Putamen (tissue), 1 donor: ENCODE measurements at regions not wholly inside any gene's neighbourhood (a gene's known extent, or its start where the extent isn't known, plus 50 kb on each side); places are given as distances from the start of the nearest gene placed in this dataset.

Experiments
- DNase-seq: peaks from one replicate; pipeline ENCODE4 v3.0.0-alpha.2; 2016; ENCODE audit warnings: low spot score

DNA sequence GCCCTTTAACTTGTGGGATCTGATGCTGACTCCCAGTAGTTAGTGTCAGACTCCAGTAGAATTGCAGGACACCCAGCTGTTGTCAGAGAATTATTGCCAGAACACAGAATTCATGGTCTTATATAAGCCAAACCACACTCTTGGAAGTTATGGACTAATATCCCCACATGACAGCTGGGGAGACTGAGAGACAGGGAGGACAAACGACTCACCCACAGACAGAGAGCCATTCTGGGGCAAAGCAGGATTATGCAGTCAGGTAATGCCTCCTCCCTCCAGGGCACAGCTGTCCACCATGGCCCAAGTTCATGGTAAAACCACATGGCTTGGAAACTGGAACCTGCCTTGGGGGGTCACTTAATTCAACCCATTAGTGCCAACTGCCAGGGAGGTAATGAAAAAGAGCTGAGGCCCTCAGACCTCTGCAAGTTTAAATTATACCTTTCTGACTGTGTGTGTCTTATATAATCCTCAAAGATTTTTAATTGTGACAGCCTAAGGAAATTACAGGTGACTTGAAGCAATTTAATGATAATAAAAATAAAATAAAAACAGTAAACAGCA is 299.5 kb downstream of the BUD13 start:
- no peak for DNase-seq

DNA sequence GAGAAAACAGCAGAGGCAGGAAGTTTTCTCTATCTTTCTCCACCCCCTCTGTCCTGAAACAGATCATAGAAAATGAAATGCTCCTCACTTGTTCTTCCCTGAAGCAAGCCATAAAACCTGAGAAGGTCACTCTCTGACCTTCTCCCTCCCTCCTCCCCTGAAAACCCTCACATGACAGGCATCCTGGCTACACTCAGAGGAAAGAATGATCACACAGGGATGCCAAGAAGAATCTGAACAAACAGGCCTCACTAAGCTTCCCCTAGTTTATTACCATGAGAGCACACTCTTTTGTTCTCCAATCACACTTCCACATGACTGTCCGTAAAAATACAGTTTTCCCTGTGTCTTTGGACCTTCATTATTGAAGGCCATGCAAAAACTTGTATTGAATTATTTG is 300.1 kb downstream of the BUD13 start:
- no peak for DNase-seq

DNA sequence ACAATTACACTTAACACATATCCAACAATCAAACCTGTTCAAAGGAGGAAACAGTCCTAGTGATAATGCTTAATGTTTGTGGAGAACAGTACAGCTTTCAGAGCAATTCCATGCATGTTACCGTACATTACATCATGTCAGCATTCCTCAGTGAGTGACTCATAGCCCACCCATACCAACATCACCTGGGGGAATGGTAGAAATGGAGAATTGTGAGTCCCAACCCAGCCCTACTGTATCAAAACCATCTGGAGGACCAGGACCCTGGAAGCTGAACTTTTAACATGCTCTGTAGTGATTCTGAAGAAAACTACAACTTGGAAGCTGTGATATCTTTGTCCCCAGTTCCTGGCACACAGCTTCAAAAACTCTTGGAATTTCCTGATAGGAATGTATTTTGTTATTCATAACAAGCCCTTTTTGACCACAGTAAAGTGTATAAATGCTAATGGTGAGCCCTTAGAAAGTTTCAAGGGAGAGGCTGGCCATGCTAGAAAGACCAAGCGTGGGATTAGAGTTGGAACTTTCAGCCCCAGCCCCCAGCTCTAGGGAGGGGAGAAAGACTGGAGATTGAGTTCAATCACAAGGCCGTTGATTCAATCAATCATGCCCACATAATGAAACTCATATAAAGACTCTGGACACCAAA is 301.1 kb downstream of the BUD13 start:
- DNase-seq: no peak

DNA sequence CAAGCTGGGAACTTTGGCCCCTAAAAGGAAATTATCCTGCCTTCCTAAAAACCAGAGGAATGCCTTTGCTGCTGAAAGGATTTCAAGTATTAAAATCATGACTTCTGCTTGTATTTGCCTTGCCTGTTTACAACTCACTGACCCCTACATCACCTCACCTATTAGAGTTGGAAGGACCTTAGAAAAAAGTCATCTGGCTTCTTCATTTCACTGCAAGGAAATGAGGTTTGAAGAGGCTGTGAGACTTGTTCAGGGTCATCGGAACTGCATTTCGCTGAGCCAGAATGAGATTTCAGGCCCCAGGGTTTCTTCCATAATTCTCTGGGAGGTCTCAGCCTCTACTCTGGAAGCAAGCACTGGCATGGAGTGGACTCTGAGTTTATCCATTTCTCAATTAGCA is 304.1 kb downstream of the BUD13 start:
- no peak for DNase-seq

DNA sequence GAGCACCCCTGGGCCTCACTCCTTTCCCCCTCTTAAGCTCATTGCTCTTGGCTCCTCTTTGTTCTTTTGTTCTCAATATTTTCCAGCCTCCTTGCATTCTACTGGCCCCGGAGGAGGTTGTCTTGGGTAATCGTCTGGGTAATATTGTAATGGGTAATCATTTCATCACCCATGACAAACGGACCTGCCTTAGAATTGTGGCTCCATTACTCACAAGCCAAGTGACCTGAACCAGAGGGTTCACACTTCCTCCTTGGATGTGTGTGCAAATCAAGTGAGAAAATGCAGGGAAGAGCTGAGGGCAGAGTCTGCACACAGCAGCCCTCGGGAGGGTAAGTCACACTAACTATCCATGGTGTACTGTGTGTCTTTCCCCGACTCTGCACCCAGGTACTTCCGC is 305.0 kb downstream of the BUD13 start:
- no peak for DNase-seq

DNA sequence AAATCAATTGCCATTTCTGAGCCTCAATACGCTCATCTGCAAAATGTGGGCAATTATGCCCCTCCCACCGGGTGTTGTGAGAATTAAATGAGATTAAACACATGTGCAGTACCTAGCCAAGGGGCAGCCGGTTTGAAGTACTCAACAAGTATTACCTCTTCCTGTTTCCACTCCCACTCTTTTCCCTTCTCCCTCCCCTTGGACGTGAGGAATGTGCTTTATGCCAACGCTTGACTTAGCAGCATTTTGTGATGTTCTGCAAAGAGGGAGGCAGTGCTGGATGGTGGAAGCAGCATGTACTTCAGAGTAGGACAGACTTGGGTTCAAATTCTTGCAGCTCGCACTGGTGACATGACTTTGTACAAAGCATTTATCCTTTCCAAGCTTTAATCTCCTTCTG is 306.0 kb downstream of the BUD13 start:
- DNase-seq: no peak

DNA sequence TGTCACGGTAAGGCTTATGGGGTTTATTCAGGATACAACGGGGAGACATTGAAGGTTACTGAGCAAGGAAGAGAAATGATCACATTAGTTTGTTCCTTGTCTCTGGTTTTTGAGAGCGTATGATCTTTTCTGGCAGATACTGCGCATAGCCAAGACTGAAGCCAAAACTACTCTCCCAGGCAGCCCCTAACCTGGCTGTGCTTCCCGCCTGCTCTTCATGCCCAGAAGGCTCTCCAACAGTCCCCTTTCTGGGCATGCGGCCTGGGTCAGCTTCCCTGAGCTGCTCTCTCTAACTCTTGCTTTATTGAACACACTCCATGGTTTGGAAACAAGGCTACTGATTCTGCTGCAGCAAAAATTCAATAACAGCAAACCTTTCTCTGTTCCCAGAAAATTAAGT is 306.6 kb downstream of the BUD13 start:
- DNase-seq: peak; percentile 17

DNA sequence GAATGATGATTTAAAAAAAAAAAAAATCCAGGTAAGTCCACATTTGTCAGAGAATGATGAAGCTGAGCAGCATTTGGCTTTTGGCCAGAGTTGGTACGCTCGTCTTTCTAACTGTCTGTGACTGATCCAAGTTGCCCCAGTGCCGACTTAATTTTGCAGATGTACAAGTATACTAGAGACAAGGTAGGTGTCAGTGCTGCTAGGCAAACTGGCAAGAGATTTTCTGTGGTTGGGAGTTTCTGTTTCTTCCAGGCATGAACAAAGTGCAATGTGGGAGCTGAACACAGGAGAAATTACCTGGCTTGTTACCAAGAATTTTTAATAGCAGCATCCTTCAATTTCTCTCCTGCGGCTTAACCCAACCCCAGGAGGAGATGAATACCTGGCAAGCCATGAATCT is 307.7 kb downstream of the BUD13 start:
- peak; percentile 57 for DNase-seq

DNA sequence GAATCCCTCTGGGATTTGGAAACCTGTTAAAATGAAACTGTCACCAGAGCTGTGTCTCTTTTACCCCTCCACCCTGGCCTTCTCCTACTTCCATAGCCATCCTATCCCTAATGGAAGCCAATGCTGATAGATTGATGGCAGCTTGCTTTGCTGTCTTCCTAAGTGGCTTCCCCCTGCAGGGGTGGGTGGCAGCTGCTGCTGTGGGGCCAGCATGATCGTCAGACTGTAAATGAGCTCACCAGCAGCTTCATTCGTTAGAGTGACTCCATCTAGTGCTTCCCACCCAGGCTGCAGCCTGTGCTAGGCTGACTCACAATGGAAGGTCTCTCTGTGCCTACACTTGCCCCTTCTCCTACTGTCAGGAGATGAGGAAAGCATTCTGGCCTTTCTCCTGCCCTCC is 311.0 kb downstream of the BUD13 start:
- DNase-seq: no peak

DNA sequence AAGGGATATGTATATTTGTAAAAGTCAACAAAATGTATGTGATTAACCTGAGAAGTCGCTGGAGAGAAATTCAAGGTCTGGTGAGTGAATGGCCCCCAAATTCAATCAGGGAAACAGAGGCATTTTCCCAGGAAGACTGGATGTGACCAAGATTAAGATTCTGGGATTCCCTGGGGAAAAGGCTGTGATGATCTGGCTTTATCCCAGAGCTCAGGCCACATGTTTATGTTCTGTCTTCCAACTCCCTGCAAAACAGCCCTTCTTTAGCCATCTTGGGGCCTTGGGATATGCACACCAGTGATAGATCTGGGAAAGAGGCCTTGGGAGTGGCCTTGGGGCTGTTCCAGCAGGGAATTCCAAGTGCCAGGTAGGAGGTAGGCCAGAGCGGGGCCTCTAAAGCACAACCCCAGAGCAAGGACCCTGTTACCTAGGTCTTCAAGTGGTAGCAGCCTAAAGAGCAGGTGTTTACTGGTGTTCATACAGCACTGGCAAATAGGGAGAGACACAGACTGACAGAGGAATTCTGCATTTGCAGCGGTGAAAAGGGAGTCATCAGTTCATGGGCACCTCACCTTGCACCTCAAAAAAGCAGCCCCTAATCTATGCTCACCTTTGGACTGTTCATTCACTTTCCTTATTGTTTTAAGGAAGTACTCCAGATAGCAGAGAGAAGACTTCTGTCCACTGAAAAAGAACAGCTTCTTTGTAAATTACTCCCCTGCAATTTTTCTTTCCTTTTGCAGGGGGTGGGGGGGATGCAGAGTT is 312.4 kb downstream of the BUD13 start:
- DNase-seq: no peak

DNA sequence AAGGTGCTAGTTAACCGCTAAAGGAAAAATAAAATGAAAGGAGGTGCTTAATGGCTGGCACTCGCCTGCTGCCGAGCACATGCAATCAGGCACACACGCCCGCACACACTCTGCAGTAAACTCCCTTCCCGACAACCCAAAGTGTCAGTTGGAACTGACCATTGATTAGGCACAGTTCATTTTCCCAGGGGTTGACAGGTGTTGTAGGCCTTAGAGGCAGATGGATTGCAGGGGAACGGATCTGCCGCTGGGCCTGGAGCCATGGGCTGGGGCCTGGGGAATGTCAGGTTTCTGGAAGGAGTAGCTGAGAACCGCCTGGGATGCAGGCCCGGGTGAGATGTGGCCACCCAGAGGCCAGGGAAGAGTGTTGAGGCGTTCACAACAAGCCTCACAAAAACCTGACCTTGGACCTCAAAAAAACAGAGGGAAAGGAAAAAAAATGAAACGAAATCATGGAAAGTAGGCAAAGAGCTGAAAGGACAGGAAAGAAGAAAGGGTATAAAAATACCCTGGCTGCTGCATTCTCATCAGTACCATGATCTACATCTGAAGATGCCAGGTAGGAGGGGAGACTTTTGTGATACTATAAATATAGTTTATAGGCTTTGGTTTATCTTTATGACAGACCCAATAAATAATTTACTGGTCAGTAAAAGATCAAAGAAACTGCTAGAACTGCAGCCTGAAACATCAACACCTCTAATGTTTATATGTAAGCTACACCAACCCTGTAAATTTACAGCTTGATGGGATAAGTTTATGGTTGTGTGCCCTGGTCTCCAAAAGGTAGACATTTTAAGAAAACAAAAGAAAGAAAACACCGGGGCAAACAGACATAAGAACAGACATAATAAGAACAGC is 313.4 kb downstream of the BUD13 start:
- DNase-seq: no peak

DNA sequence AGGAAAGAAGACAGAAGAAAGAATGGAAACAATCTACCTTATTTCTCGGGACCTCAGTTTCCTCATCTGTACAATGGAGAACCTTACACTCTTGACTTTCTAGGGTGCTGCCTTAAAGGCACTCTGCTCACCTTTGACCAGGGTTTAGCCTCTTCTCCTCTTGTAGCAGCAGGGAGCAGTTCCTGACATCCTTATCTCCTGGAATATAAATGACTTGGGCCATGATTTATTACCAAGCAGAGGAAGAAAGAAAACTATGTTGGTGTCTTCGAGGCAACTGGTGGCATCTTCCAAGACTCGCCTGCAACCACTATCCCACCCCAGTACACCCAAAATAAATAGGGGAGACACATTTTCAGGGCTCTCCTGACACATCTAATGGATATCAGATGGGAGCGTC is 314.2 kb downstream of the BUD13 start:
- DNase-seq: no peak

DNA sequence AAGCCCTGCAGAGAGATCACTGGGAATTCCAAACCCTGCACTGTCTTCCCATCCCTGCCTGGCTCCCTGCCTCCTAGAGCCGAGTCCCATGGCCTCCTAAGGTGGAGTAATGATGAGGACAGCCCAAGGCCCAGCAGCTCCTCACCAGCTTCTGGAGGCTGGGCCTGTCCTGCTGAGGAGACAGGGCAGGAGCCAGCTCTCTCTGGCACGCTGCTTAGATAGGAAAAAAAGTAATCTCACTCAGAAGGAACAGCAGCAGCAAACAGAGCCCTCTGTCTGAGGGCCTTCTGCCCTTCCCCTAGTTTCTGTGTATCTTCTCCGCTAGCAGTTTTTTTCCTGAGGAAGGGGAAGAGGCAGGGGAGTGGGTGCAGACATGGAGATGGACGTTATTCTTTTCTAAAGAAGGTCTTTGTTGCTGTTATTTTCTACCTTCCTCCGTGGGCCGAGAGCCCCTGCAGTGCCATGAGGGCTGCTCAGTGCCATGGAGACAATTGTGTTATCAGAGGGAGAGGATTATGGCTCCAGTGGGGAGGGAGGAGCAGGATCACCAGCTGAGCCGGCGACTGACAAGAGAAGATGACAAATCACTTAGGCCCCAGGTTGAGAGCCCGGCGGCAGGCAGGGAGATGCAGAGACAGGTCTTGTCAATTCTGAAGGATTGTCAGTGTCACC is 315.3 kb downstream of the BUD13 start:
- DNase-seq: no peak

DNA sequence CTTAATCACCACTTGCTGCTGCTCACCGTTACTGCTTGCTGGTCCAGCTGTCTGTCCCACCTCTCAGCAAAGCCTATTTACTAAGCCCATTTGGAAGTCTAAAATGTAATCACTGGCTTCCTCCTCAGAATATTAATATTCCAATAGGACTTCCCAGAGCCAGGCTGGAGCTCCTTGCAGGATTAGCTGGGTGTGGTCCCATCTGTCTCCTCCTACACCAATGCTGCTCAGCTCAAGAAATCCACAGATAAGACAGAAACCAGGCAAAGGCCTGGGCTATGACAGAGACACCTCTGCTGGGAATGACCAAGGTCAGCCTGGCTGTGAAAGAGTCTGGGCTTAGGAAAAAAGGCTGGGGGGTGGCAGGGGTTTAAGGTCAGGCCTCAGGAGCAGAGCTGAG is 317.8 kb downstream of the BUD13 start:
- no peak for DNase-seq

DNA sequence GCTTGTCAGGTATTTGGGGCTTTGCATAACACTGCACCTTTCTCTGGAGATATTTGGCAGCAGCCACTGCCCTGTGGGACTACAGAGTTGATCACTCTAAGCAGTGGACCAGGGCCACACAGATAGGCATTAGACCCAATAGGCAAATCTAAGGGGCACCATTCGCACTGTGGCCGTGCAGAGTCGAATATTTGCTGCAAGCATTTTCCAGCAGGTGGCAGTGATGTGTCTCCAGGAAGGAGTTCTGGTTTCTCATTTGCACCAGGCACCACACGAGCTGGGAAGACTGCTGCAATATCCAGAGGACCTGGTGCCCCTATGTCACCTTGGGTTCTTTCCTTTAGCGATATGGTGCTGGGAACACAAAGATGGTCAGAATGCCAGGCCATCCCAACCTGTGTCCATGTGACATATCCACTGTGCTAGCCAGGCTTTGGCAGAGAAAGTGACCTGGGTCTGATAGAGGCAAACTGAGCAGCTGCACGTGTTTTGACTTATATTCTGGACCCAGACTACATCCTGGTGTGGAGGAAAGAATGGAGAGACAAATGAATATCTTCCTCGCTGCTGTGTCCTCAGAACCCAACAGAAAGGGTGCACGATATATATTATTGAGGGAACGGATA is 318.7 kb downstream of the BUD13 start:
- peak; percentile 7 for DNase-seq

DNA sequence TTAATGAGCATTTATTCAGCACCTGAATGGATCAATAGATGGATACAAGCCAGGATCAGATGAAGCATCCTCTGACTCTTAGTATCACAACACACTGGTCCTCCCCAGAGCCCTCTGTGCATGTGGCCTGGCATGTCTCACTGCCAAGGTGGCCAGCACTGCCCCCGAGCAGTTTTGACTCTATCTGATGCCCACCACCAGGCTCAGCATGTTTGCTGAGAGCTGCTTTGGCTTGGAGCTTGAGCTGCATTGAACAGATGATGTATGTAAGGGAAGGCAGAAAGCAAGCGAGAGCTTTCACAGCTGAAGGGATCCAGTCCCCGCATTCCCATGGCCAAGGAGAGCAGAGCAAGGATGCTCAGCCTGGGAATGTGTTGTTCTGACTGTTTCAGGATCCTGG is 320.3 kb downstream of the BUD13 start:
- no peak for DNase-seq

DNA sequence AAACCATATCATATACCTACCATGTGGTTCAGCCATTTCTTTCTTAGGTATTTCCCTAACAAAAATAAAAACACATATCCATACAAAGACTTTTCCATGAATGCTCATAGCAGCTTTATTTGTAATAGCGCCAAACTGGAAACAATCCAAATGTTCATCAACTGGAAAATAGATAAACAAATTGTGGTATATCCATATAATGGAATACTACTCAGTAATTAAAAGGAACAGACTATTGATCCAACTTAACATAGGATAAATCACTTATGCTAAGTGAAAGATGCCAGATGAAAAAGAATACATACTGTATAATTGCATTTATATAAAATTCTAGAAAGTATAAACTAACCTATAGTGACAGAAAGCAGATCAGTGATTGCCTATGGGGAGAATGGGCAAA is 323.3 kb downstream of the BUD13 start:
- DNase-seq: no peak

DNA sequence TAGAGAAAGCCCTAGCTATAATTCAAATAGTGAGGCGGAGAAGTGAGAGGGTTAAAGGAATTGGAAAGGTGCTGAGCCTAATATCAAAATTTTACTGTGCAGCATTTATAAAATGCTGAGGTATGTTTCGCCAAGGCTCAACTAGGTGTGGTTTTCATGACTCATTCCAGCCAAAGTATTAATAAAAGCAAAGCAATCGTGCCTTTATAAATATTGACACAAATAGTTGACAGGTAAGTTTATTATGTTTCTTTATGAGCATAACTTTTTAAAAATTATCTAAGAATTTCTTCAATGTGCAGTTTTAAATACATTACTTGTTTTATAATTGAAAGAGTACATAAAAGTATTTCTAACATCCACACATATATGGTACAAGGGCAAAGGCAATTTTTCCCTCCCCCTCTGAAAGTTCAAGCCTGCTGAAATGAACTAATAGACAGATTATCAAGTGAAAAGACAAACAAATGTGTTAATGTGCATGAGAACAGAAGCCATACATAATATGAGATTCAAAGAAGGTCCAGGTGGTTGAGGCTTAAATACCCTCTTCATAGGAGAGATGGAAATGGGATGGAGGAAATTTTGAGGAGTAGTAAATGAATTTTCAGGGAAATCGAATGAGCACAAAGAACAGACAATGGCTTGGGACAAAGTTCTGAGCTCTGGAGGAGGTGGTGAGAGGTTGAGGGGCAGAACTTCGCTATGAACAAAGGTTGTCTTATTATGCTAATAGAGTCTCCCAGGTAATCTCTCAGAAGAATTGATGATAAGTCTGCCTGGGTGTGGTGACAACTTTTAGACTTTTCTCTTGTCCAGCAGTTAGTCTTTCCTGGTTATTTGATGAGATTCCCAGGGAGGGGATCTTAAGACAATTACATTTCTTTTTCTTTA is 326.5 kb downstream of the BUD13 start:
- DNase-seq: no peak

DNA sequence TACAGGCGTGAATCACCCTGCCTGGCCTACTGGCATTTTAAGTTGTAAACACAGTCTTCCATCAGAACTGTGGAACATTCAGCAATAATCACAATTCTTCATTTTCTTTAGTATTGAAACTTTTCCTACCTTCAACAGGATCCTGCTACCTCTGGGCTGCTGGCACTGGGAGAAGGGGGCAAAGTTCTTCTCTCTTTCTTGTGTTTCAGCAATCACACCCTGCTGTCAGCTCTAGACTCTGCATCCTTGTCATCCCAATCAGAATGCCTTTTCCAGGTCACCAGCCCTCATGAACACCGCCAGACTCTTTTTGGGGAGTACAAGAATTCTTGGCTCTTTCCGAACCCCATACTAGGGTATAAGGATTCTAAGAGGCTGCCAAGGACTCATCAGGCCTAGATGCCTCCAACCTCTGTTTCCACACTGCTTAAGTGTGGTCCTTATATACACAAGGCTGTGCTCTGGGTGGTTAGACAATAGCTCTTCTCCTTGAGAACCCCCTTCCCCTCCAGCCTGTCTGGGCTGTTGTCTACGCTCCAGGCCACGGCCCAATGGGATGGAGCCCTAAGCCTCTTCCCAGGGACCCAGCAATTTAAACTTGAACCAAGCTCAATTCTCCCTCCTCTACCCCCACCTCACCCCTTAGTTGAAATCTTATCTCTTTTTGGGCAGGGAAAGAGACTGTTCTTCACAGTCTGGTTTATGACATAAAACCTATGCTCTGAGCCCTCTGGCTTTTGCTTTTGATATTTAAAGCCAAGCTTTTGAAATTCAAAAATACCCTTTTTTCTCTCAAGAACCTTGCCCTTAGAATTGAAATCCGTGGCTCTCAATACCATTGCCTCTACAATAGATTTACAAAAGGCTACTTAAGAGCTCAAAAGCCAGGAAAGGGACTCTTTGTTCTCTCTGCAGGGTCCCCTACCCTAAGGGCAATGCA is 327.4 kb downstream of the BUD13 start:
- DNase-seq: no peak
